Putamen (tissue), 1 donor: ENCODE measurements at regions not wholly inside any gene's neighbourhood (a gene's known extent, or its start where the extent isn't known, plus 50 kb on each side); places are given as distances from the start of the nearest gene placed in this dataset.

Source experiments
- DNase-seq: peaks from one replicate; pipeline ENCODE4 v3.0.0-alpha.2; 2016; ENCODE audit warnings: low spot score

GRCh38 chr18:70382992-70383717, 94.3 kb downstream of the SOCS6 start:
- DNase-seq: no peak

- DNase-seq: peak; percentile 73
These were observed 93.2 kb downstream of the SOCS6 start for GRCh38 chr18:70382017-70382416.

- peak; percentile 92 for DNase-seq
These were observed 92.4 kb downstream of the SOCS6 start for GRCh38 chr18:70380915-70381896.
